ENCODE measurements at regions not wholly inside any gene's neighbourhood (a gene's known extent, or its start where the extent isn't known, plus 50 kb on each side); places are given as distances from the start of the nearest gene placed in this dataset.

GRCh38 chr18:58807766-58808165 lies 56.9 kb upstream of the ZNF532 start:
- Histone ChIP-seq H3K4ac (replicated peaks; ENCODE audit: insufficient read length, low read depth, low read length) (peak overlapping the region; percentile 91), H2BK15ac (ENCODE audit: low read length) (peak overlapping the region; percentile 77; the same call in 1 of the 2 replicates), H3K9ac (replicated peaks in 1 of 4; ENCODE audit: extremely low read depth in 1 of 4, low read depth in 3 of 4, low read length in 3 of 4) (no peak overlapping the region), H2AFZ (ENCODE audit: low read length) (no peak overlapping the region), H3K36me3 (ENCODE audit: control insufficient read depth in 2 of 4, insufficient read depth in 4 of 4, low read length in 3 of 4) (no peaks in the 10 kb centered on the region), H3K18ac (ENCODE audit: extremely low read depth, low read length) (peak overlapping the region; percentile 89; the same call in 1 of the 2 replicates), H4K5ac (ENCODE audit: insufficient read length, low read depth, low read length) (no peak overlapping the region), H3K4me3 (ENCODE audit: extremely low read depth in 1 of 4, insufficient read depth in 2 of 4, low read depth in 3 of 4, low read length in 4 of 4) (no peak overlapping the region), H4K91ac (replicated peaks; ENCODE audit: insufficient read length, low read length) (peak overlapping the region; percentile 77), H3K79me2 (ENCODE audit: control insufficient read depth in 1 of 2, insufficient read depth in 2 of 2, low read length in 2 of 2) (no peaks in the 10 kb centered on the region), H3K23me2 (ENCODE audit: low read depth, low read length) (no peaks in the 10 kb centered on the region), H2BK20ac (ENCODE audit: low read length) (peak overlapping the region; percentile 99; the same call in 1 of the 2 replicates), H2BK120ac (replicated peaks; ENCODE audit: low read depth, low read length) (peak overlapping the region; percentile 98), H4K8ac (ENCODE audit: extremely low read depth, insufficient read depth, low read length) (no peak overlapping the region), H2BK12ac (ENCODE audit: low read depth, low read length) (peak overlapping the region; percentile 96; the same call in 1 of the 2 replicates), H3K4me2 (ENCODE audit: insufficient read depth in 1 of 2, low read depth in 2 of 2, low read length in 2 of 2) (no peak overlapping the region), H3K4me1 (replicated peaks in 1 of 4; ENCODE audit: control insufficient read depth in 3 of 4, insufficient read depth in 4 of 4, low read length in 3 of 4) (peaks cover 2 to 12% (median 8%) of the 10 kb centered on the region in 4 experiments; a peak in 6 of 7 replicates), H3K56ac (replicated peaks; ENCODE audit: insufficient read length, low read depth, low read length) (no peak overlapping the region), H2AK5ac (ENCODE audit: low read depth, low read length) (0 out of 2 replicates have a peak overlapping the region, but pooled peaks have one; percentile 83), H3K23ac (ENCODE audit: insufficient read length) (no peak overlapping the region), H3K9me3 (ENCODE audit: insufficient read depth in 2 of 2, low read depth in 1 of 2, low read length in 1 of 2) (no peaks in the 10 kb centered on the region), H2BK5ac (ENCODE audit: low read depth, low read length) (peak overlapping the region; percentile 78; the same call in 1 of the 2 replicates), H3K79me1 (ENCODE audit: low read depth, low read length) (no peaks in the 10 kb centered on the region), H4K20me1 (replicated peaks in 1 of 2; ENCODE audit: control insufficient read depth in 1 of 2, insufficient read depth in 2 of 2, low read length in 2 of 2) (no peaks in the 10 kb centered on the region), H3K14ac (ENCODE audit: insufficient read length) (no peak overlapping the region), H3K27ac (ENCODE audit: low read depth, low read length) (no peak overlapping the region), H3K27me3 (replicated peaks in 1 of 4; ENCODE audit: control insufficient read depth in 3 of 4, extremely low read depth in 1 of 4, insufficient read depth in 3 of 4, low read length in 3 of 4) (no peaks in the 10 kb centered on the region)
- 91% methylated on average over 8 of the region's 10 CpGs; no CpG with 5 or more reads in 1 of the 2 experiments for WGBS, 2 experiments (ENCODE audit: extremely low coverage in 1 of 2, insufficient coverage in 1 of 2, insufficient read length in 1 of 2, insufficient replicate concordance in 2 of 2, low coverage in 1 of 2, low lambda C conversion rate in 2 of 2, missing lambda C conversion rate in 1 of 2)
- CTCF ChIA-PET (ENCODE audit: partially characterized antibody), result interaction anchor here (0.7 to 2.5 kb wide), 5 partner anchors 17 to 264 kb away, joined by 3 to 6 read pairs (median 3); no protein-coding TSS in a partner anchor
- FAIRE-seq (no peak), DNase-seq (ENCODE audit: low read depth in 1 of 2, low spot score in 2 of 2) (no peak)
- POLR2A ChIA-PET (ENCODE audit: partially characterized antibody), result interaction anchor here (0.6 to 2.6 kb wide), 9 partner anchors 9 to 88 kb away, joined by 3 to 14 read pairs (median 4); partner anchors contain the start of gene ZNF532
- no peak for TF ChIP-seq GABPA (IDR thresholded peaks at IDR 0.05; ENCODE audit: borderline replicate concordance, insufficient read depth, low read length)
- TF ChIP-seq TAF1 (IDR thresholded peaks at IDR 0.05; ENCODE audit: low read depth, low read length), result no peak
- TF ChIP-seq CHD2 (IDR thresholded peaks at IDR 0.05; ENCODE audit: low read length), result no peak
- no peak for TF ChIP-seq CHD1 (IDR thresholded peaks at IDR 0.05; ENCODE audit: low read depth, low read length)
- TF ChIP-seq YY1 (IDR thresholded peaks at IDR 0.05; ENCODE audit: low read depth, low read length), result no peak
- no peak for TF ChIP-seq KDM5A (IDR thresholded peaks at IDR 0.05; ENCODE audit: low read length)
- no peak for TF ChIP-seq MAFK (IDR thresholded peaks at IDR 0.05; ENCODE audit: low read depth, low read length)
- TF ChIP-seq NANOG (IDR thresholded peaks at IDR 0.05; ENCODE audit: insufficient read depth, low read depth, low read length, poor library complexity, severe bottlenecking), result no peak
- no peak for TF ChIP-seq MAX (IDR thresholded peaks at IDR 0.05)
- no peak for TF ChIP-seq ATF3 (IDR thresholded peaks at IDR 0.05; ENCODE audit: insufficient read depth, low read depth, low read length)
- TF ChIP-seq RNF2 (IDR thresholded peaks at IDR 0.05; ENCODE audit: borderline replicate concordance, low read depth, low read length, missing control alignments, poor library complexity, severe bottlenecking), result no peak
- TF ChIP-seq ASH2L (IDR thresholded peaks at IDR 0.05; ENCODE audit: low read length), result no peak
- TF ChIP-seq KDM4A (IDR thresholded peaks at IDR 0.05; ENCODE audit: low read depth, low read length, severe bottlenecking), result no peak

Measured in H1 (cell line).